Smooth muscle cell (in vitro differentiated cells): ENCODE measurements at regions not wholly inside any gene's neighbourhood (a gene's known extent, or its start where the extent isn't known, plus 50 kb on each side); places are given as distances from the start of the nearest gene placed in this dataset.

Experiments
- DNase-seq: peaks from one replicate; lab custom pipeline; 2025; ENCODE audit not compliant: unreplicated experiment; lab: John Stamatoyannopoulos, UW
- H2AFZ ChIP-seq: fragments of 200-600 bp; sonication (generic); 2 replicates; pipeline ENCODE4 v1.6.0; 2016; ENCODE audit warnings: antibody characterized with exemption, low read depth, mild to moderate bottlenecking
- H3F3A ChIP-seq: fragments of 200-600 bp; sonication (generic); 2 replicates; pipeline ENCODE4 v1.6.0; 2017; ENCODE audit warnings: antibody characterized with exemption, low read depth
- H3K27ac ChIP-seq: fragments of 200-600 bp; sonication (generic); 2 replicates; pipeline ENCODE4 v1.5.1; 2016; ENCODE audit warnings: low read depth, mild to moderate bottlenecking
- H3K27me3 ChIP-seq: fragments of 200-600 bp; sonication (generic); 2 replicates; pipeline ENCODE4 v1.6.1; 2016; ENCODE audit warnings: low read depth, mild to moderate bottlenecking
- H3K36me3 ChIP-seq: fragments of 200-600 bp; sonication (generic); 2 replicates; pipeline ENCODE4 v1.5.1; 2016; ENCODE audit warnings: low read depth
- H3K4me1 ChIP-seq: fragments of 200-600 bp; sonication (generic); 2 replicates; pipeline ENCODE4 v1.5.1; 2016; ENCODE audit warnings: low read depth
- H3K4me2 ChIP-seq: fragments of 200-600 bp; sonication (generic); 2 replicates; pipeline ENCODE4 v1.6.0; 2016; ENCODE audit warnings: mild to moderate bottlenecking
- H3K4me3 ChIP-seq: fragments of 200-600 bp; sonication (generic); 2 replicates; pipeline ENCODE4 v1.5.1; 2016; ENCODE audit warnings: mild to moderate bottlenecking
- H3K79me2 ChIP-seq: fragments of 200-600 bp; sonication (generic); 2 replicates; pipeline ENCODE4 v1.6.0; 2016; ENCODE audit warnings: low read depth, mild to moderate bottlenecking
- H3K9ac ChIP-seq: fragments of 200-600 bp; sonication (generic); 2 replicates; pipeline ENCODE4 v1.6.0; 2016; ENCODE audit warnings: low read depth
- H3K9me3 ChIP-seq: fragments of 200-600 bp; sonication (generic); replicated peaks from 2 replicates; pipeline ENCODE4 v1.5.1; 2016; ENCODE audit warnings: low read depth
- H4K20me1 ChIP-seq: fragments of 200-600 bp; sonication (generic); 2 replicates; pipeline ENCODE4 v1.6.0; 2016; ENCODE audit warnings: low read depth
- WGBS: methylation state at CpG from one replicate; pipeline ENCODE4 v1.1.7; 2016; ENCODE audit warnings: low lambda C conversion rate; 5-methylcytosine and 5-hydroxymethylcytosine counted together
- TF ChIP-seq, protein P1 (sequence below): fragments of 200-600 bp; sonication (generic); IDR thresholded peaks from 2 replicates; pipeline ENCODE4 v1.5.1; 2017; ENCODE audit warnings: borderline replicate concordance, mild to moderate bottlenecking, antibody characterized with exemption; ENCODE audit not compliant: insufficient read depth, poor library complexity, severe bottlenecking

DNA sequence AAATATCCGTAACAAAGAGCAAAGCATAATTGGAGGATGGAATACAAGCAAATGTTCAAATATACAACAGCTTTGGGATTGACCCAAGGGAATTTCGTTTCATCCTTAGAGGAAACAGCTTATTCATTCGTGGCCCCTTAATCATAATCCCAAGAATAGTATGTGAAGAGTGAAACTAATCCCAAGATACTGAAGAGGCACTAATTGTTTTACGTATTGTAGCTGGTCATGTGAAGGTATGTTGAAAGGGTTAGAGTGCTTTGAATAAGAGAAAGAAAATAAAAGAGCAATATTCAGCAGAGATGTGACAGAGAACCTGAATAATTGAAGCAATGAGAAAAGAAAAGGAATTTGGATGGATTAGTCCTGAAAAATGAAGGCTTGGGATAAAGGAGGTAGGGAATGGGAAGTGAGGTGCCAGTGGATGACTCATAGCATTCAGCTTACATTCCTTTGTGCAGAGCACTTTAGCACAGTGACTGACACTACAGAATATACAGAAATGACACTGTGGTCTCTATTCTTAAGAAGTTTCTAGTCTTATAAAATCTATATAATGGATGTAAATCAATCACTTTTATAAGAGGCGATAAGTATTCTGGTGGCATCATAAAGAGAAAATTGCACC, 221.9 kb downstream of the TLR4 start:
- Histone ChIP-seq H3K79me2 (no peaks in the 10 kb centered on the region), H3K27ac (no peak overlapping the region), H3F3A (no peaks in the 10 kb centered on the region), H3K4me1 (no peaks in the 10 kb centered on the region), H3K4me3 (no peak overlapping the region), H3K36me3 (no peaks in the 10 kb centered on the region), H3K9ac (no peak overlapping the region), H4K20me1 (no peaks in the 10 kb centered on the region), H3K27me3 (no peaks in the 10 kb centered on the region), H3K9me3 (no peaks in the 10 kb centered on the region), H2AFZ (no peak overlapping the region), H3K4me2 (no peak overlapping the region)
- no peak for DNase-seq
- TF ChIP-seq, protein P1, sequence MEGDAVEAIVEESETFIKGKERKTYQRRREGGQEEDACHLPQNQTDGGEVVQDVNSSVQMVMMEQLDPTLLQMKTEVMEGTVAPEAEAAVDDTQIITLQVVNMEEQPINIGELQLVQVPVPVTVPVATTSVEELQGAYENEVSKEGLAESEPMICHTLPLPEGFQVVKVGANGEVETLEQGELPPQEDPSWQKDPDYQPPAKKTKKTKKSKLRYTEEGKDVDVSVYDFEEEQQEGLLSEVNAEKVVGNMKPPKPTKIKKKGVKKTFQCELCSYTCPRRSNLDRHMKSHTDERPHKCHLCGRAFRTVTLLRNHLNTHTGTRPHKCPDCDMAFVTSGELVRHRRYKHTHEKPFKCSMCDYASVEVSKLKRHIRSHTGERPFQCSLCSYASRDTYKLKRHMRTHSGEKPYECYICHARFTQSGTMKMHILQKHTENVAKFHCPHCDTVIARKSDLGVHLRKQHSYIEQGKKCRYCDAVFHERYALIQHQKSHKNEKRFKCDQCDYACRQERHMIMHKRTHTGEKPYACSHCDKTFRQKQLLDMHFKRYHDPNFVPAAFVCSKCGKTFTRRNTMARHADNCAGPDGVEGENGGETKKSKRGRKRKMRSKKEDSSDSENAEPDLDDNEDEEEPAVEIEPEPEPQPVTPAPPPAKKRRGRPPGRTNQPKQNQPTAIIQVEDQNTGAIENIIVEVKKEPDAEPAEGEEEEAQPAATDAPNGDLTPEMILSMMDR, result no peak
- WGBS, result 75% methylated on average over 5 of the region's 5 CpGs

DNA sequence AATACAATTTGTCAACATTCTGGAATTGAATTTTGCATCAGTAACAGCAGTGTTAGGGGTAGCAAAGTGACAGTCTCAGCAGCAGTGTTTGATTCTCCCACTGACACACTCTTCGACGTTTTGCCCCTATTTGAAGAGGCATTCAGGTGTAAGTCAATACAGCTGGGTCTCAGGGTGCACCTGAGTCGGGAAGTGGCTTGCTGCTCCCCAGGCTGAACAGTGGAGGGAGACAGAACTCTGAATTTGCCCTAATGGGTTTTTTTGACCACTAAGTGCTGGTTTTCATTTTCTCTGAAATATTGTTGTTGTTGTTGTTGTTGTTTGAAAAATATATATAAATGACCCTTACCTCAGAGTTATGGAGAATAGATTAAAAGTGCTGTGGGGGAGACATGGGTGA, 223.2 kb downstream of the TLR4 start:
- Histone ChIP-seq H3K27ac (no peak overlapping the region), H4K20me1 (no peaks in the 10 kb centered on the region), H3K9me3 (no peaks in the 10 kb centered on the region), H3K9ac (no peak overlapping the region), H2AFZ (no peak overlapping the region), H3K27me3 (no peaks in the 10 kb centered on the region), H3K4me1 (no peaks in the 10 kb centered on the region), H3F3A (no peaks in the 10 kb centered on the region), H3K4me2 (no peak overlapping the region), H3K79me2 (no peaks in the 10 kb centered on the region), H3K4me3 (no peak overlapping the region), H3K36me3 (no peaks in the 10 kb centered on the region)
- TF ChIP-seq, protein P1, result no peak
- 54% methylated on average over 3 of the region's 3 CpGs for WGBS
- DNase-seq, result no peak

DNA sequence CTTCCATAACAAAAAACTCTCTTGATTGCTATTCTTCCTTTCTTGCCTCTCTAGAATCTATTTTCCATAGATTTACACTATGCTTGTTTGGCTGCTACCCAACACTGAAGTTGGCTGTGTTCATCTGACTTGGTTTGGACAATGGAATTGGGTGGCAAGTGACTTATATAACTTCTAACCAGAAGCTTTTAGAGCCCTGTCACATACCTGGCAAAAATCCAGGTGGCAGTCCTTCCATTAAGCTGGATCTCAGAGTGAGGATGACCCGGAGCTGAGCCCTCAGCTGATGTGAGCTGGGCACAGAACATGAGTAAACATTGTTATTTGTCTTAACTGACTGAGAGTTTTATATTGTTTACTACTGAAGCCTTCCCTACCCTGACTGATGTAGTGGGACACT, 225.7 kb downstream of the TLR4 start:
- no peak overlapping the region for H3K9ac ChIP-seq
- no peak overlapping the region for H3K4me2 ChIP-seq
- no peaks in the 10 kb centered on the region for H3K9me3 ChIP-seq
- no peaks in the 10 kb centered on the region for H3F3A ChIP-seq
- no peaks in the 10 kb centered on the region for H3K36me3 ChIP-seq
- TF ChIP-seq, protein P1, result no peak
- DNase-seq, result no peak
- H3K4me1 ChIP-seq, result no peaks in the 10 kb centered on the region
- no peak overlapping the region for H2AFZ ChIP-seq
- WGBS, result 100% methylated on average over 1 of the region's 1 CpG
- H3K79me2 ChIP-seq, result no peaks in the 10 kb centered on the region
- no peaks in the 10 kb centered on the region for H3K27me3 ChIP-seq
- H4K20me1 ChIP-seq, result no peaks in the 10 kb centered on the region
- no peak overlapping the region for H3K27ac ChIP-seq
- H3K4me3 ChIP-seq, result no peak overlapping the region

DNA sequence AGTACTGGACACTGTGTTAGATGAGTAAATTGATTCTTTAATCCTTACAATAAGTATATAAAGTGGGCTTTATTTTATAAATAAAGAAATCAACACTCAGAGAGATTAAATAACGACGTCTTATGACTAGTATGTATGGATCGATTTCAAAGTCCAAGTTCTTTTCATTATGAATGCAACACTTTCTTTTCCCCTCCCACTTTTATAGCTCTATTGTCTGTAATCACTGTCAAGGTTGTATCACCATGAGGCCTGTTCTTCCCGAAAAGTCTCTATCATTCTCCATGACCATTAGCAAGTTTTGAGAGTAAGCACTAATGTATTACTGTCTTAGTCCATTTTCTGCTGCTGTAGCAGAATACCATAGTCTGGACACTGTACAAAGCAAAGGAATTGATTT, 228.4 kb downstream of the TLR4 start:
- TF ChIP-seq, protein P1, result no peak
- no peak overlapping the region for H3K27ac ChIP-seq
- H3K36me3 ChIP-seq, result no peaks in the 10 kb centered on the region
- H3F3A ChIP-seq, result no peaks in the 10 kb centered on the region
- H3K27me3 ChIP-seq, result no peaks in the 10 kb centered on the region
- H2AFZ ChIP-seq, result no peak overlapping the region
- H3K4me1 ChIP-seq, result no peaks in the 10 kb centered on the region
- H4K20me1 ChIP-seq, result no peaks in the 10 kb centered on the region
- no peak overlapping the region for H3K4me3 ChIP-seq
- no peak overlapping the region for H3K9ac ChIP-seq
- H3K4me2 ChIP-seq, result no peak overlapping the region
- no peak for DNase-seq
- H3K9me3 ChIP-seq, result no peaks in the 10 kb centered on the region
- WGBS, result 95% methylated on average over 4 of the region's 4 CpGs
- no peaks in the 10 kb centered on the region for H3K79me2 ChIP-seq
